ENCODE measurements at regions not wholly inside any gene's neighbourhood (a gene's known extent, or its start where the extent isn't known, plus 50 kb on each side); places are given as distances from the start of the nearest gene placed in this dataset.
"Not testable (repeated sequence)": the region's sequence is repeated elsewhere in the genome, so short reads cannot be mapped to it uniquely, and the experiment has no call there.

- H3K4me3 Mint-ChIP-seq; H3K9me3 ChIP-seq (ENCODE audit: control insufficient read depth, low read length, poor library complexity, severe bottlenecking); H3K27ac Mint-ChIP-seq; ATAC-seq; DNase-seq; H3K36me3 Mint-ChIP-seq (ENCODE audit: low read depth); H3K27me3 Mint-ChIP-seq; H3K4me1 Mint-ChIP-seq: not testable (repeated sequence)
Observed at GRCh38 chr13:90734497-90734896, 613.0 kb upstream of the MIR17HG start.

GRCh38 chr13:90738881-90739280, 608.6 kb upstream of the MIR17HG start:
- Mint-ChIP-seq H3K4me1 (no peaks in the 10 kb centered on the region), H3K36me3 (ENCODE audit: low read depth) (no peaks in the 10 kb centered on the region), H3K27ac (no peak overlapping the region), H3K4me3 (no peak overlapping the region), H3K27me3 (no peaks in the 10 kb centered on the region)
- no peaks in the 10 kb centered on the region for H3K9me3 ChIP-seq (ENCODE audit: control insufficient read depth, low read length, poor library complexity, severe bottlenecking)
- no peak for ATAC-seq
- no peak for DNase-seq

GRCh38 chr13:90740099-90740498, 607.4 kb upstream of the MIR17HG start:
- H3K9me3 ChIP-seq (ENCODE audit: control insufficient read depth, low read length, poor library complexity, severe bottlenecking): no peaks in the 10 kb centered on the region
- no peaks in the 10 kb centered on the region for H3K4me1 Mint-ChIP-seq
- no peak overlapping the region for H3K4me3 Mint-ChIP-seq
- no peak for ATAC-seq
- H3K36me3 Mint-ChIP-seq (ENCODE audit: low read depth): no peaks in the 10 kb centered on the region
- no peak for DNase-seq
- no peaks in the 10 kb centered on the region for H3K27me3 Mint-ChIP-seq
- no peak overlapping the region for H3K27ac Mint-ChIP-seq

- DNase-seq: no peak
- no peaks in the 10 kb centered on the region for H3K27me3 Mint-ChIP-seq
- H3K9me3 ChIP-seq (ENCODE audit: control insufficient read depth, low read length, poor library complexity, severe bottlenecking): no peaks in the 10 kb centered on the region
- ATAC-seq: no peak
- H3K4me3 Mint-ChIP-seq: no peak overlapping the region
- H3K36me3 Mint-ChIP-seq (ENCODE audit: low read depth): no peaks in the 10 kb centered on the region
- H3K4me1 Mint-ChIP-seq: no peaks in the 10 kb centered on the region
- no peak overlapping the region for H3K27ac Mint-ChIP-seq
Observed at GRCh38 chr13:90742381-90742780, 605.1 kb upstream of the MIR17HG start.

GRCh38 chr13:90746230-90746629, 601.3 kb upstream of the MIR17HG start:
- H3K36me3 Mint-ChIP-seq (ENCODE audit: low read depth): no peaks in the 10 kb centered on the region
- H3K27ac Mint-ChIP-seq: no peak overlapping the region
- DNase-seq (no peak), ATAC-seq (no peak)
- no peak overlapping the region for H3K4me3 Mint-ChIP-seq
- peaks cover 2% of the 10 kb centered on the region for H3K9me3 ChIP-seq (ENCODE audit: control insufficient read depth, low read length, poor library complexity, severe bottlenecking)
- no peaks in the 10 kb centered on the region for H3K27me3 Mint-ChIP-seq
- no peaks in the 10 kb centered on the region for H3K4me1 Mint-ChIP-seq

- Mint-ChIP-seq H3K36me3 (ENCODE audit: low read depth) (no peaks in the 10 kb centered on the region), H3K27me3 (no peaks in the 10 kb centered on the region), H3K27ac (no peak overlapping the region), H3K4me1 (no peaks in the 10 kb centered on the region), H3K4me3 (no peak overlapping the region)
- no peak for ATAC-seq
- H3K9me3 ChIP-seq (ENCODE audit: control insufficient read depth, low read length, poor library complexity, severe bottlenecking): peaks cover 2% of the 10 kb centered on the region
- DNase-seq: no peak
Observed at GRCh38 chr13:90750021-90750420, 597.5 kb upstream of the MIR17HG start.

GRCh38 chr13:90751026-90751425, 596.5 kb upstream of the MIR17HG start:
- DNase-seq (no peak), ATAC-seq (no peak)
- H3K4me3 Mint-ChIP-seq: no peak overlapping the region
- H3K4me1 Mint-ChIP-seq: no peaks in the 10 kb centered on the region
- H3K27me3 Mint-ChIP-seq: no peaks in the 10 kb centered on the region
- no peaks in the 10 kb centered on the region for H3K36me3 Mint-ChIP-seq (ENCODE audit: low read depth)
- H3K9me3 ChIP-seq (ENCODE audit: control insufficient read depth, low read length, poor library complexity, severe bottlenecking): peaks cover 2% of the 10 kb centered on the region
- no peak overlapping the region for H3K27ac Mint-ChIP-seq

GRCh38 chr13:90752070-90752469, 595.4 kb upstream of the MIR17HG start:
- H3K27ac Mint-ChIP-seq: no peak overlapping the region
- no peak for ATAC-seq
- DNase-seq: no peak
- peaks cover 2% of the 10 kb centered on the region for H3K9me3 ChIP-seq (ENCODE audit: control insufficient read depth, low read length, poor library complexity, severe bottlenecking)
- H3K4me1 Mint-ChIP-seq: no peaks in the 10 kb centered on the region
- H3K27me3 Mint-ChIP-seq: no peaks in the 10 kb centered on the region
- no peak overlapping the region for H3K4me3 Mint-ChIP-seq
- no peaks in the 10 kb centered on the region for H3K36me3 Mint-ChIP-seq (ENCODE audit: low read depth)

GRCh38 chr13:90757127-90757680, 590.3 kb upstream of the MIR17HG start:
- no peaks in the 10 kb centered on the region for H3K27me3 Mint-ChIP-seq
- no peak for DNase-seq
- no peaks in the 10 kb centered on the region for H3K4me1 Mint-ChIP-seq
- no peak overlapping the region for H3K4me3 Mint-ChIP-seq
- ATAC-seq: no peak
- no peak overlapping the region for H3K27ac Mint-ChIP-seq
- H3K9me3 ChIP-seq (ENCODE audit: control insufficient read depth, low read length, poor library complexity, severe bottlenecking): no peaks in the 10 kb centered on the region
- no peaks in the 10 kb centered on the region for H3K36me3 Mint-ChIP-seq (ENCODE audit: low read depth)

- DNase-seq (no peak), ATAC-seq (no peak)
- H3K27me3 Mint-ChIP-seq: no peaks in the 10 kb centered on the region
- H3K27ac Mint-ChIP-seq: no peak overlapping the region
- H3K36me3 Mint-ChIP-seq (ENCODE audit: low read depth): no peaks in the 10 kb centered on the region
- no peaks in the 10 kb centered on the region for H3K4me1 Mint-ChIP-seq
- no peak overlapping the region for H3K4me3 Mint-ChIP-seq
- H3K9me3 ChIP-seq (ENCODE audit: control insufficient read depth, low read length, poor library complexity, severe bottlenecking): no peaks in the 10 kb centered on the region
Observed at GRCh38 chr13:90760639-90761038, 586.8 kb upstream of the MIR17HG start.

GRCh38 chr13:90763476-90764150, 583.9 kb upstream of the MIR17HG start:
- no peaks in the 10 kb centered on the region for H3K36me3 Mint-ChIP-seq (ENCODE audit: low read depth)
- H3K4me1 Mint-ChIP-seq: no peaks in the 10 kb centered on the region
- DNase-seq (no peak), ATAC-seq (no peak)
- H3K27ac Mint-ChIP-seq: no peak overlapping the region
- H3K9me3 ChIP-seq (ENCODE audit: control insufficient read depth, low read length, poor library complexity, severe bottlenecking): no peaks in the 10 kb centered on the region
- H3K27me3 Mint-ChIP-seq: no peaks in the 10 kb centered on the region
- no peak overlapping the region for H3K4me3 Mint-ChIP-seq

GRCh38 chr13:90766386-90766902, 581.0 kb upstream of the MIR17HG start:
- no peaks in the 10 kb centered on the region for H3K4me1 Mint-ChIP-seq

GRCh38 chr13:90768116-90768515, 579.4 kb upstream of the MIR17HG start:
- no peak overlapping the region for H3K27ac Mint-ChIP-seq
- no peaks in the 10 kb centered on the region for H3K36me3 Mint-ChIP-seq (ENCODE audit: low read depth)
- no peaks in the 10 kb centered on the region for H3K27me3 Mint-ChIP-seq
- H3K4me1 Mint-ChIP-seq: no peaks in the 10 kb centered on the region
- no peaks in the 10 kb centered on the region for H3K9me3 ChIP-seq (ENCODE audit: control insufficient read depth, low read length, poor library complexity, severe bottlenecking)
- H3K4me3 Mint-ChIP-seq: no peak overlapping the region
- no peak for DNase-seq
- no peak for ATAC-seq

More at GRCh38 chr13:90766386-90766902, 581.0 kb upstream of the MIR17HG start:
- H3K36me3 Mint-ChIP-seq (ENCODE audit: low read depth): no peaks in the 10 kb centered on the region
- no peak for ATAC-seq
- H3K27me3 Mint-ChIP-seq: no peaks in the 10 kb centered on the region
- no peaks in the 10 kb centered on the region for H3K9me3 ChIP-seq (ENCODE audit: control insufficient read depth, low read length, poor library complexity, severe bottlenecking)
- H3K4me3 Mint-ChIP-seq: no peak overlapping the region
- no peak for DNase-seq
- H3K27ac Mint-ChIP-seq: no peak overlapping the region

GRCh38 chr13:90769387-90769786, 578.1 kb upstream of the MIR17HG start:
- no peaks in the 10 kb centered on the region for H3K9me3 ChIP-seq (ENCODE audit: control insufficient read depth, low read length, poor library complexity, severe bottlenecking)
- no peaks in the 10 kb centered on the region for H3K27me3 Mint-ChIP-seq
- H3K4me3 Mint-ChIP-seq: no peak overlapping the region
- H3K36me3 Mint-ChIP-seq (ENCODE audit: low read depth): no peaks in the 10 kb centered on the region
- no peaks in the 10 kb centered on the region for H3K4me1 Mint-ChIP-seq
- H3K27ac Mint-ChIP-seq: no peak overlapping the region
- no peak for DNase-seq
- ATAC-seq: no peak

Data from T-helper 17 cell (primary cell).